A673 (cell line): ENCODE measurements at regions not wholly inside any gene's neighbourhood (a gene's known extent, or its start where the extent isn't known, plus 50 kb on each side); places are given as distances from the start of the nearest gene placed in this dataset.

Experiments
- CTCF ChIP-seq: fragments of 300-800, 200-600 bp; sonication (generic); conservative IDR thresholded peaks from 2 replicates; pipeline ENCODE4 v1.5.1; 2017; ENCODE audit warnings: low read depth, mild to moderate bottlenecking, antibody characterized with exemption, low read length, moderate library complexity, mixed read lengths
- EZH2 ChIP-seq: fragments of 200-600 bp; sonication (generic); IDR thresholded peaks from 2 replicates; pipeline ENCODE4 v1.6.1; 2017; ENCODE audit warnings: borderline replicate concordance, low read depth, mild to moderate bottlenecking, mixed read lengths, antibody characterized with exemption, low read length; ENCODE audit not compliant: poor library complexity, severe bottlenecking

- TF ChIP-seq CTCF (no peak), EZH2 (no peak)
Observed at GRCh38 chr10:24047176-24047575, 161.8 kb upstream of the KIAA1217 start.
